SK-N-SH (cell line): ENCODE measurements at regions not wholly inside any gene's neighbourhood (a gene's known extent, or its start where the extent isn't known, plus 50 kb on each side); places are given as distances from the start of the nearest gene placed in this dataset.

Source experiments
- FOXM1 ChIP-seq: IDR thresholded peaks from 2 replicates; pipeline ENCODE4 v1.4.0; 2012; ENCODE audit warnings: low read depth, mild to moderate bottlenecking
- TF ChIP-seq, protein P1 (sequence below): fragments of 200-600 bp; sonication (generic); IDR thresholded peaks from 2 replicates; pipeline ENCODE4 v1.6.1; 2017; ENCODE audit warnings: antibody characterized with exemption, mild to moderate bottlenecking, moderate library complexity
- TF ChIP-seq, protein P2 (sequence below): IDR thresholded peaks from 2 replicates; pipeline ENCODE4 v1.4.0; 2012; ENCODE audit warnings: low read depth

DNA sequence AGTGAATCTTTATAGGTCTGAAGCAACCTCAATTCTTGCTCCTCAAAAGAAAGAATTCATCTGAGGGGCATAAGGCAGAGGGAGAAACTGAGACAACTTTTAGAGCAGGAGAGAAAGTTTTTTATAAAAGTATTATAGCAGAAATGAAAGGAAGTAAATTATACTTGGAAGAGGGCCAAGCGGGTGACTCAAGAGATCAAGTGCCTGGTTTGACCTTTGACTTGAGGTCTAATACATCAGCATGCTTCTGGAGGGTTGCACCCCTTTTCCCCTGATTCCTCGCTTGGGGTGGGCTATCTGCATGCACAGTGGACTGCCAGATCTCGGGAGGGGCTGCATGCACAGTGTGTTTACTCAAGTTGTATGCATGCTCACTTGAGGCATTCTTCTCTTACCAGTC is 268.5 kb upstream of the LRATD1 start:
- TF ChIP-seq FOXM1, result no peak
- TF ChIP-seq, protein P1, sequence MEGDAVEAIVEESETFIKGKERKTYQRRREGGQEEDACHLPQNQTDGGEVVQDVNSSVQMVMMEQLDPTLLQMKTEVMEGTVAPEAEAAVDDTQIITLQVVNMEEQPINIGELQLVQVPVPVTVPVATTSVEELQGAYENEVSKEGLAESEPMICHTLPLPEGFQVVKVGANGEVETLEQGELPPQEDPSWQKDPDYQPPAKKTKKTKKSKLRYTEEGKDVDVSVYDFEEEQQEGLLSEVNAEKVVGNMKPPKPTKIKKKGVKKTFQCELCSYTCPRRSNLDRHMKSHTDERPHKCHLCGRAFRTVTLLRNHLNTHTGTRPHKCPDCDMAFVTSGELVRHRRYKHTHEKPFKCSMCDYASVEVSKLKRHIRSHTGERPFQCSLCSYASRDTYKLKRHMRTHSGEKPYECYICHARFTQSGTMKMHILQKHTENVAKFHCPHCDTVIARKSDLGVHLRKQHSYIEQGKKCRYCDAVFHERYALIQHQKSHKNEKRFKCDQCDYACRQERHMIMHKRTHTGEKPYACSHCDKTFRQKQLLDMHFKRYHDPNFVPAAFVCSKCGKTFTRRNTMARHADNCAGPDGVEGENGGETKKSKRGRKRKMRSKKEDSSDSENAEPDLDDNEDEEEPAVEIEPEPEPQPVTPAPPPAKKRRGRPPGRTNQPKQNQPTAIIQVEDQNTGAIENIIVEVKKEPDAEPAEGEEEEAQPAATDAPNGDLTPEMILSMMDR, result no peak
- TF ChIP-seq, protein P2, sequence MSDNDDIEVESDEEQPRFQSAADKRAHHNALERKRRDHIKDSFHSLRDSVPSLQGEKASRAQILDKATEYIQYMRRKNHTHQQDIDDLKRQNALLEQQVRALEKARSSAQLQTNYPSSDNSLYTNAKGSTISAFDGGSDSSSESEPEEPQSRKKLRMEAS, result no peak
